Epithelial cell of esophagus (primary cell): ENCODE measurements at regions not wholly inside any gene's neighbourhood (a gene's known extent, or its start where the extent isn't known, plus 50 kb on each side); places are given as distances from the start of the nearest gene placed in this dataset.

ENCODE experiments used
- DNase-seq: peaks from one replicate; pipeline ENCODE4 v3.0.0; 2010; ENCODE audit warnings: low read depth
- H3K4me3 ChIP-seq: 2 replicates; pipeline ENCODE4 v1.5.1; 2011; ENCODE audit warnings: mild to moderate bottlenecking, low read length, control low read depth
- CTCF ChIP-seq: IDR thresholded peaks from 2 replicates; pipeline ENCODE4 v1.5.1; 2011; ENCODE audit warnings: low read depth, mild to moderate bottlenecking, low read length, control low read depth, inconsistent platforms; ENCODE audit not compliant: insufficient read depth; ENCODE audit errors: missing control alignments

GRCh38 chr18:78561757-78562510 is 417.7 kb upstream of the SALL3 start:
- DNase-seq, result no peak
- H3K4me3 ChIP-seq, result no peak overlapping the region
- TF ChIP-seq CTCF, result no peak

GRCh38 chr18:78562531-78562961 is 417.1 kb upstream of the SALL3 start:
- TF ChIP-seq CTCF, result no peak
- no peak for DNase-seq
- H3K4me3 ChIP-seq, result no peak overlapping the region

- no peak for DNase-seq
- no peak for TF ChIP-seq CTCF
- no peak overlapping the region for H3K4me3 ChIP-seq
Measured at GRCh38 chr18:78563110-78563509, 416.5 kb upstream of the SALL3 start.

- H3K4me3 ChIP-seq, result no peak overlapping the region
- no peak for TF ChIP-seq CTCF
- DNase-seq, result no peak
Measured at GRCh38 chr18:78564030-78564429, 415.6 kb upstream of the SALL3 start.

- DNase-seq, result no peak
- TF ChIP-seq CTCF, result no peak
- H3K4me3 ChIP-seq, result no peak overlapping the region
Measured at GRCh38 chr18:78564518-78564917, 415.1 kb upstream of the SALL3 start.

GRCh38 chr18:78565240-78565639 is 414.4 kb upstream of the SALL3 start:
- H3K4me3 ChIP-seq, result no peak overlapping the region
- DNase-seq, result no peak
- no peak for TF ChIP-seq CTCF

- no peak overlapping the region for H3K4me3 ChIP-seq
- DNase-seq, result no peak
- no peak for TF ChIP-seq CTCF
Measured at GRCh38 chr18:78566065-78566464, 413.6 kb upstream of the SALL3 start.
